ENCODE measurements at regions not wholly inside any gene's neighbourhood (a gene's known extent, or its start where the extent isn't known, plus 50 kb on each side); places are given as distances from the start of the nearest gene placed in this dataset.

DNA sequence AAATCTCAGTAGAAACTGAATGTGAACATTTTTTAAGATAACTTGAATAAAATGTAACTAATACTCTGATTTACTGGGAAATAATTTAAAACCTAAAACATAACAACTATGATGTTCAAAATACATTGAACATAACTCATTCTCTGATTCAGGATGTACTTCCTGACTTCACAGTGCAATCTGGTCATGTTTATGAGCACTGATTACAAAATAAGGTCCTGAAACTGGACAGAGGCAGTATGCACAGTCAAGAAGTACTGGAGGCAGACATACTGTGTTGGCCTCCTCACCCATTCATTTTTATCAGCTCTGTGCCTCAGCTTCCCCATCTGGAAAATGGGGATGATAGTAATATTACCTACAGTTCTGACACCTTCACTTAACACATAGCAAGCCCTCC lies 651.3 kb downstream of the PTPRC start:
- Mint-ChIP-seq H3K27me3 (ENCODE audit: insufficient read depth, unreplicated experiment) (no peaks in the 10 kb centered on the region), H3K27ac (ENCODE audit: unreplicated experiment) (no peak overlapping the region), H3K9me3 (ENCODE audit: unreplicated experiment) (no peaks in the 10 kb centered on the region), H3K4me3 (ENCODE audit: unreplicated experiment) (no peak overlapping the region), H3K36me3 (ENCODE audit: insufficient read depth, unreplicated experiment) (no peaks in the 10 kb centered on the region), H3K4me1 (ENCODE audit: low read depth, unreplicated experiment) (no peaks in the 10 kb centered on the region)
- Histone ChIP-seq H3K9me3 (no peaks in the 10 kb centered on the region), H3K36me3 (ENCODE audit: control insufficient read depth, insufficient read depth, low read length) (no peaks in the 10 kb centered on the region), H3K4me3 (ENCODE audit: low read depth, low read length) (no peak overlapping the region), H3K4me1 (no peaks in the 10 kb centered on the region), H3K27me3 (replicated peaks; ENCODE audit: control insufficient read depth, insufficient read depth, low read length) (no peaks in the 10 kb centered on the region)
- ChIA-PET POLR2A (no interaction called here), CTCF (no interaction called here)
- no TSS peak for BruUV-seq (replicated peaks)
- intact Hi-C loops (cut with micrococcal nuclease; ENCODE audit: unreplicated experiment): no loop called here
- DNase-seq: no peak
- TF ChIP-seq, protein P1, sequence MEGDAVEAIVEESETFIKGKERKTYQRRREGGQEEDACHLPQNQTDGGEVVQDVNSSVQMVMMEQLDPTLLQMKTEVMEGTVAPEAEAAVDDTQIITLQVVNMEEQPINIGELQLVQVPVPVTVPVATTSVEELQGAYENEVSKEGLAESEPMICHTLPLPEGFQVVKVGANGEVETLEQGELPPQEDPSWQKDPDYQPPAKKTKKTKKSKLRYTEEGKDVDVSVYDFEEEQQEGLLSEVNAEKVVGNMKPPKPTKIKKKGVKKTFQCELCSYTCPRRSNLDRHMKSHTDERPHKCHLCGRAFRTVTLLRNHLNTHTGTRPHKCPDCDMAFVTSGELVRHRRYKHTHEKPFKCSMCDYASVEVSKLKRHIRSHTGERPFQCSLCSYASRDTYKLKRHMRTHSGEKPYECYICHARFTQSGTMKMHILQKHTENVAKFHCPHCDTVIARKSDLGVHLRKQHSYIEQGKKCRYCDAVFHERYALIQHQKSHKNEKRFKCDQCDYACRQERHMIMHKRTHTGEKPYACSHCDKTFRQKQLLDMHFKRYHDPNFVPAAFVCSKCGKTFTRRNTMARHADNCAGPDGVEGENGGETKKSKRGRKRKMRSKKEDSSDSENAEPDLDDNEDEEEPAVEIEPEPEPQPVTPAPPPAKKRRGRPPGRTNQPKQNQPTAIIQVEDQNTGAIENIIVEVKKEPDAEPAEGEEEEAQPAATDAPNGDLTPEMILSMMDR (IDR thresholded peaks at IDR 0.05; ENCODE audit: insufficient read depth in 1 of 2, low read depth in 1 of 2, low read length in 1 of 2, severe bottlenecking in 1 of 2, unreplicated experiment in 1 of 2): no peak

DNA sequence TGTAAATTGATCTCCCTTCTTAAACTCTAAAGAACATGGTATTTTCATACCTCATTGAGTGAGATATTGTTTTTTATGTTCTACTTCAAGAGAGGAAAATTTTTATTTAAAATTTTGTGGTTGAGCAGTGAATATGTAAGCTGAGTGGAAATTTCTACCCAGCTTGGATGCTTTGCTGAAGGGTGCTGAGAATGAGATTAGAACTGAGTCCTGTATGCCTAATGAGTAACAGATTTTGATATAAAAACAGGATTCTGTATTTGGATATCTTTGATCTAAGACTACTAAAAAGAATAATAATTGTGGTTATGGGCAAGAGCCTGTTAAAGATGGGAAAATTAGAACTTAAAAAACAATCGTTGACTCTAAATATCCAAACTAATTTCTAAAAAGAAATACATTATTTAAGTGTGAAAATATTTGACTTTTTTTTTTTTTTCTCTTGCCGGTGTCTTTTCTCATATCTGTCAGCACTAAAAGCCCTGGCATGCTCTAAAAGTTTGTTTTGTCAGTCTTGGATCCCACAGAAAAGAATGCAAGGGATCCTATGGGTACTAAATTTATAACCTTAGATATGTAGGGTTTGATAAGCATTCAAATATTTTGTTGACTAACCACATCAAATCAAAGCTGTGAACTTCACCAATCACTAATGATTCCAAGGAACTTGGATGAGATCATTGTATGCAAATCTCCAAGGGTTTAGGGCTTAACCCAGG lies 652.3 kb downstream of the PTPRC start:
- no TSS peak for BruUV-seq (replicated peaks)
- H3K36me3 Mint-ChIP-seq (ENCODE audit: insufficient read depth, unreplicated experiment): no peaks in the 10 kb centered on the region
- no peaks in the 10 kb centered on the region for H3K9me3 ChIP-seq
- POLR2A ChIA-PET: no interaction called here
- H3K27me3 Mint-ChIP-seq (ENCODE audit: insufficient read depth, unreplicated experiment): no peaks in the 10 kb centered on the region
- H3K27ac Mint-ChIP-seq (ENCODE audit: unreplicated experiment): no peak overlapping the region
- no peaks in the 10 kb centered on the region for H3K4me1 ChIP-seq
- H3K36me3 ChIP-seq (ENCODE audit: control insufficient read depth, insufficient read depth, low read length): no peaks in the 10 kb centered on the region
- H3K9me3 Mint-ChIP-seq (ENCODE audit: unreplicated experiment): no peaks in the 10 kb centered on the region
- DNase-seq: no peak
- CTCF ChIA-PET: no interaction called here
- intact Hi-C loops (cut with micrococcal nuclease; ENCODE audit: unreplicated experiment): no loop called here
- no peak overlapping the region for H3K4me3 Mint-ChIP-seq (ENCODE audit: unreplicated experiment)
- TF ChIP-seq, protein P1 (IDR thresholded peaks at IDR 0.05; ENCODE audit: insufficient read depth in 1 of 2, low read depth in 1 of 2, low read length in 1 of 2, severe bottlenecking in 1 of 2, unreplicated experiment in 1 of 2): no peak
- no peak overlapping the region for H3K4me3 ChIP-seq (ENCODE audit: low read depth, low read length)
- H3K27me3 ChIP-seq (replicated peaks; ENCODE audit: control insufficient read depth, insufficient read depth, low read length): no peaks in the 10 kb centered on the region
- H3K4me1 Mint-ChIP-seq (ENCODE audit: low read depth, unreplicated experiment): no peaks in the 10 kb centered on the region

DNA sequence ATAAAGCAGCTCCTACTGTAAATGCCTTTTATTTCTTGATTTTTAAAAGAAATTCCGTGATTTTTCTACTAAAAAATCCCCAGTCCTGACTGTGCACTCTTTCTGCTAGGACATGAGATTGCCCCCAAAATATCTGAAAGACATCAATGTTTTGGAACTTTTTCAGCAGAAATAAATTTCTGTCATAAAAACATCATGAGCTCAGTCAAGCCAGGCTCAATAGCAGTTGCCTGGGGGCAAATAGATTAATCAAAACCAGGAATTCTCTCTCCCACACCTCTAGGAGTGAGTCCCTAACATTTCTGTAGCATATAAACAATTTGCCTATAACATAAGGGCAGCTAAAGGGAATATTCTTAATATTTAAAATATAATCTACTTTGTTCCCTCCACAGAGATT lies 654.1 kb downstream of the PTPRC start:
- DNase-seq: no peak
- H3K4me3 Mint-ChIP-seq (ENCODE audit: unreplicated experiment): no peak overlapping the region
- no peak overlapping the region for H3K27ac Mint-ChIP-seq (ENCODE audit: unreplicated experiment)
- H3K9me3 Mint-ChIP-seq (ENCODE audit: unreplicated experiment): no peaks in the 10 kb centered on the region
- H3K36me3 ChIP-seq (ENCODE audit: control insufficient read depth, insufficient read depth, low read length): no peaks in the 10 kb centered on the region
- no peaks in the 10 kb centered on the region for H3K27me3 ChIP-seq (replicated peaks; ENCODE audit: control insufficient read depth, insufficient read depth, low read length)
- no TSS peak for BruUV-seq (replicated peaks)
- H3K4me1 ChIP-seq: peaks cover 8% of the 10 kb centered on the region
- H3K27me3 Mint-ChIP-seq (ENCODE audit: insufficient read depth, unreplicated experiment): no peaks in the 10 kb centered on the region
- ChIA-PET CTCF (interaction anchor here (0.6 kb wide), 1 partner anchor 8 kb away, joined by 3 read pairs; no protein-coding TSS in a partner anchor), POLR2A (no interaction called here)
- H3K36me3 Mint-ChIP-seq (ENCODE audit: insufficient read depth, unreplicated experiment): no peaks in the 10 kb centered on the region
- peaks cover 7% of the 10 kb centered on the region for H3K4me1 Mint-ChIP-seq (ENCODE audit: low read depth, unreplicated experiment)
- intact Hi-C loops (cut with micrococcal nuclease; ENCODE audit: unreplicated experiment): no loop called here
- H3K4me3 ChIP-seq (ENCODE audit: low read depth, low read length): no peak overlapping the region
- TF ChIP-seq, protein P1 (IDR thresholded peaks at IDR 0.05; ENCODE audit: insufficient read depth in 1 of 2, low read depth in 1 of 2, low read length in 1 of 2, severe bottlenecking in 1 of 2, unreplicated experiment in 1 of 2): no peak
- H3K9me3 ChIP-seq: no peaks in the 10 kb centered on the region

Data from Caco-2 (cell line).